Stimulated activated CD8-positive, alpha-beta memory T cell treated with anti-CD3 and anti-CD28 coated beads, Interleukin-4, amount 100 ng/mL, for 4 hours (primary cell): ENCODE measurements at regions not wholly inside any gene's neighbourhood (a gene's known extent, or its start where the extent isn't known, plus 50 kb on each side); places are given as distances from the start of the nearest gene placed in this dataset.

ENCODE experiments used
- DNase-seq, 2 donors: peaks; one replicate each; pipeline ENCODE4 v3.0.0-alpha.2; 2020; ENCODE audit warnings: low read depth in 2 of 2, low spot score in 1 of 2

DNA sequence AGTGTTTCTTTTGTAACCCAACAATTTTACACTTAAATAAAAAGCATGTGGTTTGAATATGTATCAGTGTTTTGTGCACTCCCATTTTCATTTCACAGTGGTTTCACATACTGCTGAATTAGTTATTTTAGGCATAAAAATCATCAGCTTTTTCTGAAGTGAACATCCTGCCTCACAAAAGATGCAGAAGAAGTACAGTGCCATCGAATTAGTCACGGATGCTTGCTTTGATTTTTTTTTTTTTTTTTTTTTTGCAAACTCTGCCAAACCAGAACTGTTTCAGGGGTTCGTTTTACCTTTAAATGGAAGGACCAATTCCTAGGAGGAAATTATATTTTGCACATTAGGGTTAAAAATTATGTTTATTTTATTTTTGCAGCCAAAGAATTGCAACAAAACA, 158.6 kb downstream of the RPS12 start:
- DNase-seq: no peak

DNA sequence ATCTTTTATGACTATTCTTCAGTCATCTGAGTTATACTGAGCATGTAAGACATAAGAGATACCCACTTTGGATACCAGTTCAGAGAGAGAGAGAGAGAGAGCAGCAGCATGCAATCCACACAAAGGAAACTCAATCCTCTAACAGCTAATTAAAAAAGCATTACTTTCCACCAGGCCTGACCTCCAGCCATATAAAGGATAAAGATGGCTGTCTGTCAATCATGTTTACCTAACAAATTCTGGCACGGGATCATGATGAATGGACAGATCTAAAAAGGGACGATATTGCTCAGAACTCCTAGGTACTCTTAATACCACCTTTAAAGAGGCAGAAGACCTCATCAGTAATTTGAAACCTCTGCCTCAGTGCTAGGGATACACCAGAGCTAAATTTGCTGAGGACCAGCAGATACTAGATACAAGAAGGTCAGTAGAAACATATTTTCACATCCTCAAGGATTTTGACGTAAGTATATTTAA, 159.2 kb downstream of the RPS12 start:
- DNase-seq: no peak

DNA sequence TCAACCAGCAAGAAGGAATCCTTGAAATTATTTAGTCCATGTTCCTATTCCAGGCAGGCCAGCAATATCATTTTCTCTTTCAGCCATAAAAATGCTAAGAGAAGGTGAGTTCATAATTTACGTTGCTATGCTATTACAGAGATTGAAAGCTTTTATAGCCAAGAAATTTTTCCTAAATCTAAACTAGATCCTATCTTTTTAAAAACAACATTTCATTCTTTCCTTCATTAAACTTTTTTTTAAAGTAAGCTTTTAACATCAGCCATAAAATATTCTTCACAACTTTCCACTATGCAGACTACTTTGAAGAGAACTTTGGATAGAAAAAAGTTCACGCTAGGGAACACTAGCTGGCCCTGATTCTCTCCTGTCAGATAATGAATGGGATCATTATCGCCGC, 159.8 kb downstream of the RPS12 start:
- no peak for DNase-seq

DNA sequence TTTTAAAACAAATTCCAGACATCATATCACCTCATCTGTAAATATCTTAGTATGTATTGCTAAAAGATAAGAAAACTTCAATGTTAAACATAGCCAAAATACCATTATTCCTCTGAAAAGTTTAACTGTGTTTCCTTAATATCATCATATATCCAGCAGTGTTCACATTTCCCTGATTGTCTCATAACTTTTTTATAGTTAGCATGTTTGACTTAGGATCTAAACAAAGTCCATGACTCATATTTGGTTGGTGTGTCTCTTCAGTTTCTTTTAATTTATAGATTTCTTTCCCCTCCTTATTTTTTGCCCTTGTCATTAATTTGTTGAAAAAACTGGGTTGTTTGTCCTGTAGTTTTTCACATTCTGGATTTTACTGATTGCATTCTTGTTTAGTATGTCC, 163.0 kb downstream of the RPS12 start:
- no peak for DNase-seq

DNA sequence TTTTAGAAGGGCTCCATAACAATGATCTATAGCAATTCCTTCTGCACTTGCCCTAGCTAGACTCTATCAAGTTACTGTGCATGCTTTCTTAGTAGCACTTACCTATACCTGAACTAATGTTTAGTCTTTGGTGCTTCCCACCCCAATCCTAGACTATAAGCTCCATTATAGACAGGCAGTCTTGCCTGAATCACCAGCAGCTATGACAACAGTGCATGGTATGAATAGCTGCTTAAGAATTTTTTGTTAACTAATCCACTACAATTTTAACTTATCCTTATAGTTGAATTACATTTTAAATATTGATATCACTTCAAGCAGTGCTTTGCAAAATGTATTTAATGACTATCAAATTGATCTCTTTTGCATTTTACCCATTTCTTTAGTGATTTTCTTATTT, 164.3 kb downstream of the RPS12 start:
- no peak for DNase-seq

DNA sequence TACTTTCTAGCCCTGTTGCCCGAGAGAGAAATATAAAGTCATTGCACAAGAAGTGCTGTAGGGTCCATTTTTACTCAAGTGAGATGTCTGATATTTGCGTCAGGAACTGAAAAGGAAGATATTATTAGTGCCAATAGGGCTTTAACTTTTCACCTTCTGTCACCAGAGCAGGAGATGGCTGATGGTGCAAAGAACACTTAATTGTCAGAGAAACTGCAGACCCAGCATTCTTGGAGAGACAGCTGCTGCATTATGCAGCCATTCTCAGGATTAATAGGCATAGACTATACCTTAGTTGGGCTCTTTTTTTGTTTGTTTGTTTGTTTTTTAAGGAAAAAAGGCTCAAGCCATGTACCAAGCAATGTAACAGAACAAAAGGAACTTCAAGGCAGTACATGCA, 179.4 kb downstream of the RPS12 start:
- no peak for DNase-seq

DNA sequence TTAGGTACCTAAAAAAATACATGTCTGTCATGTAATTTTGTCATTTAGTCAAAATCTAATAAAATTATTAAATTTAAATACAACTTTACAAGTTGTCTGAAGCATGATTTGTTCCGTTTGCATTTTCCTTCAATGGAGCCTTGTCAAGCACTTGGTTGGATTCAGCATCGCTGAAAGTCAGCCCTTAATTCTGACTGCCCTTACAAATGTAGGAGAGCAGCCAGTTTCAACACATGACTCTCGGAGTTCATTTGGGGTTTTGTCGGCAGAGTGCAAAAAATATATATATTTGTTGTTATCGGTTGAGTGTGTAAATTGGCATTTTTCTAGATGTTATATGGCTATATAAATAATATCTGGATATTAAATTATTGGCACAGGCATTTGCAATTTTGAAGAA, 180.6 kb downstream of the RPS12 start:
- no peak for DNase-seq

DNA sequence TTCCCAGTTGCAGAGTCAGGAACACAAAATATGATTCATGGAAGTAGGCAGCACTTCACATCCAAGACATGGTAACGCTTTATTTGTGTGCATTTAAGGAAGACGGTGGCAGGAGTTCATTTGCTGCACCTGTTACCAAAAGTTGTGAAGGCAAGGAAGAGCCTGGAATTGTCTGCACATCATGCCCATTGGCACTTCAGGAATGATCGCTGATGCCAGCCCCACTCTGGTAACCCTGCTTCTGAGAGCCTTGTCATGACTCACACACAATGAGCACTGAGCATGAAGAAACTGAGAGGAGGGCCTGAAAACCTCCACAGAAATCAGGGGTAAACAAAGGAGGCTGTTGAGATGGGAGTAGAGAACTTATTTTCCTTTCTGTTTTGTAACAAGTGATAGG, 181.1 kb downstream of the RPS12 start:
- DNase-seq: no peak

DNA sequence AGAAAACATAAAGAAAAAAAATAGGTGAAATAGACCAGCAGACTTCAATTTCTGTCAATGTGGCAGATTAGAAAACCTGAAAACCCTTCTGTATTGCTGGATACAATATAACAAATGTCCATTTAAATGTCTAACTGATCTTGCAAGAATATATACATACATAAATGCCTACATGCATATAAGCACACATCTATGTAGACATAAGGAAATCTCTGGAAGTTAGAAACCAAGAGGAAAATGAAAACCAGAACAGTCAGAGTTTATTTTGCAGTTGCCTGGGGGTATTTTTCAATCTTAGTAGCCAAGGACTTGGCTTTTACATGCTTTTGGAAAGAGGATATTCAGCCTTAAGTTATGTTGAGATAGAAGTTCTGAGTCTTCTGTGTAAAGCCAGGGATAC, 184.0 kb downstream of the RPS12 start:
- no peak for DNase-seq

DNA sequence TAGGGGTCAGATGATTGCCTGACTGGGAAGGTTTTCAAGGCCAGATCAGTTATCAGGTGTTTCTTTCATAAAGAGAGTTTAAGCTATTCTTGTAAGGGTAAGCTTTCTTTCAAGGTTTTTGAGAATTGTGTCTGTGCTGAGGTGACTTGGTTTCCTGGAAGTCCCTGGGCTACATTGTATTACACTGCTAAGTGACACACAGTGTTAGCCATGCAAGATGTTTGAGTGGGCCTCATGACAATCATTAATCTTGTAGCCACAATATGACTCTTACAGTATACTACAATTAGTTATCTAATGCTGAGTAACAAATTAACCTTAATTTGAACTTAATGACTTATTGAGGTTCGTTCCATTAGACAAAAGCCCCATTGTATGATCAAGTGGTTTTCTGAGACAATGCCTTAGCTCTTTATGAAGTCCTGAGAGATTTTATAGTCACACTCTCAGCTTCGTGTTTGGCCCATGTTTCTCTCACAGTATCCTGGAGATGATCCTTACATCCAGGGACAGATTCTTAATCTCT, 186.7 kb downstream of the RPS12 start:
- no peak for DNase-seq

DNA sequence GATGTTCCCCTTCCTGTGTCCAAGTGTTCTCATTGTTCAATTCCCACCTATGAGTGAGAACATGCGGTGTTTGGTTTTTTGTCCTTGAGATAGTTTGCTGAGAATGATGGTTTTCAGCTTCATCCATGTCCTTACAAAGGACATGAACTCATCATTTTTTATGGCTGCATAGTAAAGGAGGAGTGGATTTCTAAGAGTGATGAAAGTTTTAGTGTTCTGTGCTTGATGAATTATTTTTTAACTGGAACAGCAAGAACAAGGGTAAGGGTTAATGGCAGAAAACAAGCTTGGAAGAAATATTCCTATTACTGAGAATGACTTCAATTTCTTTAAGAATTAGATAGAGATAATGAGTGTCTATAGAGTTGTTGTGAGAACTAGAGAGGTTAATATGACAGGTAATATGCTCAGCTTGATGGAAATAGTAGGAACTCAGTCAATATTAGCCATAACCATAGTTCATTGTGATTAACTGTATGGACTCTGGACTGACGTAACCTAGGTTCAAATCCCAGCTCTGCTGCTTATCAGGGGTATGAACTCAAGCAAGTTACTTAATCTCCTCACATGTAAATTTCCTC, 190.0 kb downstream of the RPS12 start:
- no peak for DNase-seq

DNA sequence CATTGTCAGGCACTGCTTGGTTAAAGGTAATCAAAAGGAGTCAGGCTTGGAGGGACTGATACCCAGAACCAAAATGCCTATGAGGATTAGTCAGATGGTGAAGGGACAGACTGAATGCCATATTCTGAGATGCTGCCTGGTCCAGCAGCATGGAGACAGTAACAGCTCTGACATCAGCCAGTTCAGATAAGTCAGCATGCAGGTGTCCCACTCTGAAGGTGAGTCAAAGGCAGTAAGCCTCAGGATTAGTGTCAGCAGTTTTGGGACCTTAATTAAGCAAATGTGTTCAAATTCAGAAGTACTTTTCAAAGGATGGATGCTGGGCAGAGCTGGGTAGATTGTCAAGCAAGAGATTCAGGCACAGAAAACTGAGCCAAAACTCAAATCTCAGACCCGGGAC, 198.4 kb downstream of the RPS12 start:
- no peak for DNase-seq

DNA sequence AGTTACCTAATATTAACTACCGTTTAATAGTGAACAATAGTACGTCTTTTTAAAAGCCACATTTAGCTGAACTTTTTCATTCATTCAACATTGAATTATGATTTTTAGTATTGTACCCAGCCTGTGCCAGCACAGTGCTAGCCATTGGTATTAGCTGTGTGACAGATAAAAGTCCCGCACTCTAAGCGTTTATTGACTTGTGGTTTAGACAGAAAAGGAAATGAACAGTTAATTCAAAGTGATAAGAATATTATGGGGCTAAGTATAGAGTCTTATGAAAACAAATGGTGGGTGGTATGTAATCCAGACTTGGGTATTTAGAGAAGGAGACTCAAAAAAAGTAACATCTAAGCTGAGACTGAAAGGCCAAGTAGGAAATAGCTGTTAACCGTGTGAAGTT, 202.3 kb downstream of the RPS12 start:
- DNase-seq: no peak

DNA sequence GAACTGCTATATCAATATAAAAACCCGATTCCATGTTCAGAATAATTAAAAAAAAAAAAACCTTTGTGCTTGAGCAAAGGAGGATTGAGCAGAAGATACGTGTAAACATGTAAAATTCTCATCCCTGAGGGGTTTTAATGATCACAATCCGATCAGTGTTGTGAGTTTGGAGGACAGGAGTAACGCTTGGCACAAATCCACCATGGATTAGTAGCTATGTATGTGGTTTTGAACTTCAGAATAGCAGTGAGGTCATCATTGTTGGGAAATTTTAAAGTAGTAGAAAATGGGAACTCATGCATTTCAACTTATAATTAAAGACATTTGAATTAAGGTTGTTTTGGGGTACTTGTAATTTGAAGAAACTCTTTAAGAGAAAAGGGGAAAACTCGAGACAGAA, 203.2 kb downstream of the RPS12 start:
- DNase-seq: no peak

DNA sequence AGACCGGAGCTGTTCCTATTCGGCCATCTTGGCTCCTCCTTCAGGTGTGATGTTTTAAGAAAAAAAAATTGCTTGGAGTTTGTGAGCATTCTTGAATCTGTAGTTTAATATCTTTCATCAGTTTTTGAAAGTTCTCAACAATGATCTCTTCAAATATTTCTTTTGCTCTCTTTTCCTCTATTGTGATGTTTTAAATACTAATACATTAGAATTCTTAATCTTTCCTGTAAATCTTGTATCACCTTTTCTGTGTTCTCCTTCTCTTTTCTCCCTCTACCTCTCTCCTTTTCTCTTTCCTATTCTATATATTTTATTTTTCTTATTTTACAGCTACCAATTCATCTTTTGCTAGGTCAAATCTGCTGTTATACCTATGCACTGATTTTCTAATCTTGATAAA, 212.3 kb downstream of the RPS12 start:
- no peak for DNase-seq

DNA sequence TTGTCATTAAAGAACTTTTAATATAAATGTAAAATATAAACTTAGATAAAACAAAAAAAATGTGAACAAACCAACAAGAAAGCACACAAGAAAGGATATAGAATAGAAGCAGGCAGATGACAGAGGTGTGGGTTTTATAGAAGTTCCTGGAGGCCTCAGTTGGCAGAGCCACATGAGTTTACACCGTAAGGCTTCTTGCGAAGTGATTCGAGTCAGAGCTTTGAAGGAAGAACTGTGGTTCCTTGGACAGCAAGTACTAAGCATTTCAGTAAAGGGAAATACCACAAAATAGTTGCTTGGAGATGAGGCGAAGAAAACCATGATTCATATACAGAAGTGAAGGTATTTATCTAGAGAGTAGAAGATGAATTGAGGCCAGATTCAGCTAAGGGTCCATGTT, 207.9 kb upstream of the EYA4 start:
- no peak for DNase-seq

DNA sequence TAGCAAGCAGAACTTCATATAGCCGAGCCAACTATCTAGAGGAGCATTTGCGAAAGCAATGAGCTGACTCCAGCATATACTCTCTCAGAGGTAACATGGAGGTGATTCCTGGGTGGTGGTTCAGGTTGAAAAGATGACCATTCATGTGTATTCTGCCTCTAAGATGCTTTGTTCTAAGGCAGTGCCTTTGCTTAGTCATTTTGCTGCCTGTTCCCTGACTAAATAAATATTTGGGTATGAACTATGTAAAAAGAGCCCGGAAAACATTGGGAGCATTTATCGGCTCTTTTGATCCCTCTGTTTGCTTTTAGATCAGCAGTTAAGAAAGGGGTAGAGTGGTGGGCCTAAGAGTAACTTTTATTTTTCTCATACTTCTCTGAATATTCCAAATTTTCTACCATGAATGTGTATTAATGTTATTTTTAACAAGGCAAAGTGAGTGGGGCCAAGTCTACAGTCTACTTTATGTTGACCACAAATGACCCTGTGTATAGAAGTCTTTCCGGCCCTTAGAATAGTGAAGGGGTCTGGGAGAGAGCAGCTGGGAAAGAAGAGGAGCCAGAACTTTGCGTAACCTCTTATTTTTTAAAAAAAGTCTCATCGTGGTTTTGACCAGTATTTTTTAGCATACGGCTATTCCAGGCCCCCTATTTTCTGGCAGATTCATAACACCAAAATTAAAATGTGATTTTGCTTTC, 206.5 kb upstream of the EYA4 start:
- no peak for DNase-seq

DNA sequence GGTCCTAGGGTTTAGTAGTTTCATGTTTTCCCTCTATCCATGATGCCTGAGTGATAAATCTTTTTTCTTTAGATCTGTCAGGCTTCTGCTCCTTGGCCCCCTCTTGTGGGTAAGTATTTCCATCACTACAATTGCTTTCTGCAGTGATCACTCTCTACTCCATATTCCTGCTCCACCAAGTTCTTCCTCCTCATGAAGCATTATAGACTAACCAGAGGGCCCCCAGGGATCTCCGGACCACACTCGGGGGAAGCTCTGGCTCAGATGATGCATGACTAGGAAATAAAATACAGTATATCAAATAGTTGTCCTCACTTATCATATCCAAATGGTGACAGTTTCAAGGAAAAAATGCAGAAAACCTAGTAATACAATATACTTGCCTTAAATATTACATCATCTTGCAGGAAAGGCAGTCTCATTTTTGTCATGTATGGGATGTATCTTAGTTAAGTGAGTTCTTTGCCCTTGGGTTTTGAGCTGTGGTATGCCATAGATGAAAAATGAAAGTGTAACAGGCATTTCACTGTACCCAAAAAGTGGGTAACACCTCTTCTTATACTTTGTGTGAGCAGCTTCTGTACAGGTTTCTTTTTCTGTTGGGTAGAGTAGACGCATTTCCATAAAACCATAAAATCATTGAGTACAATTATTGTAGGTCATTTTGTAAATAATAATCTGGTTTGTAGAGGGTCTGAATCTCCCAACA, 200.9 kb upstream of the EYA4 start:
- no peak for DNase-seq

DNA sequence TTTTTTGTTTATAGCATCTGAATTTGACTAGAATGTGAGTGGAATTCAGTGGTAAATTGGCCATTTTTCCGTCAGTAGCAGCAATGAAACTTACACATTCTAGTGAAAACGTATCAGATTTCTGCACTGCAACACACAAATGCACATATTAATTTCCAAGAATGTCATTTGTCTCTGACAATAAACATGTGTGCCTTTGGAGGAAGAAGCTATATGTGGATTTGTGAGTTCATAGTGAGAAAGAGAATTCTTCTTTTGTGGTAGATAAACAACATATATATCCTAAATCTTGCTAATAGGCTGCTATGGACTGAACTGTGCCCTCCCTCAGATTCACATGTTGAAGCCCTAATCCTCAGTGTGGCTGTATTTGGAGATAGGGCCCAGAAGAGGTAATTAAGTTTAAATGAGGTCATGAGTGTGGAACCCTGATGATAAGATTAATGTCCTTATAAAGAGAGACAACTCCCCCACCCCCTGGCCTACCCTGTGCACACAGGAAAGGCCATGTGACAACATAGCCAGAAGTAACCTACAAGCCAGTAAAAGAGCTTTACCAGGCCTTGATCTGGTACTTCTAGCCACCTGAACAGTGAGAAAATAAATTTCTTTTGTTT, 200.2 kb upstream of the EYA4 start:
- DNase-seq: no peak

DNA sequence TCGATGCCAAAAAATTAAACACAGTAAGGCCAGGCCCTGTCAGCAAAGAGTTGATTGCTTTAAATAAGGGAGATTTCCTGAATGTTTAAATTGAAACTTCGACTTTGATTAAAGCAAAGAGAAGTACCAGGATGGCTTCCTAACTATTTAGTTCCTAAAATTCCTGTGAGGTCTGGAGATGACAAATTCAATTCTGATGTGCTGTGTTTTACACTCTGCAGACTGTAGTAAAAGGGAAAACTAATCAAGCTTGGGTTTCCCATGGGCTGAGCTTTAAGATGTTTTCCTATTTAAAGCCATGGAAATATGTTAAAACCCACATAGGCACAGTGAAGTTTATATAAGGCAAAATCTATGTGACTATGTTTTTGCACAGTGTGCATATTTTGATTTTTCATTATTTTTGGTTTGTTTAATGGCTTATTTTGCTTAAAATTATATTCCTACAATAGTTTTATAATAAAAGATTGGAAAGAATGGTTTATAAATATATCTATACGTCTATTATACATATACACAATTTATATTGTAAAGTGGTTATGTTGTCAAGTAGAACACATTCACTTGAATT, 198.5 kb upstream of the EYA4 start:
- no peak for DNase-seq

DNA sequence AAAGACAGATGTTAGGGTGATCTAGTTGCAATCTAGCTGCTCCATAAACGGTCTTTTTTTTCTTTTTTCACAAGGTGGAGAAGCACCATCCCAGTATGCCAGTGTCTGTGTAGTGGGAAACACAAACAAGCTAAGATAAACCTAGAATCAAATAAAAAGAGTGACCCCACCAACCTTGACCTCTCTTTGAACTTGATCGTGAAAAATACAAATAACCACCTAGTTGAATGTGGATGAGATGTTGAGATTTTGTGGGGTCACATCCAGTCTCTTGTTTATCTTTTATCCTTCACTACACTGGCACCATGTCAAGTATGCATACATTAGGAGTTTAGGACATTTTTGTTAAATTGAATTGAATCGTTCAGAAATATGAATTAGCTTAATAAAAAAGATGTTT, 194.6 kb upstream of the EYA4 start:
- DNase-seq: no peak
